Stimulated activated naive CD4-positive, alpha-beta T cell treated with Interleukin-2 at 50 U/mL for 16 hours (primary cell): ENCODE measurements at regions not wholly inside any gene's neighbourhood (a gene's known extent, or its start where the extent isn't known, plus 50 kb on each side); places are given as distances from the start of the nearest gene placed in this dataset.

Experiments
- DNase-seq: peaks from one replicate; lab custom pipeline; 2025; lab: John Stamatoyannopoulos, UW

DNA sequence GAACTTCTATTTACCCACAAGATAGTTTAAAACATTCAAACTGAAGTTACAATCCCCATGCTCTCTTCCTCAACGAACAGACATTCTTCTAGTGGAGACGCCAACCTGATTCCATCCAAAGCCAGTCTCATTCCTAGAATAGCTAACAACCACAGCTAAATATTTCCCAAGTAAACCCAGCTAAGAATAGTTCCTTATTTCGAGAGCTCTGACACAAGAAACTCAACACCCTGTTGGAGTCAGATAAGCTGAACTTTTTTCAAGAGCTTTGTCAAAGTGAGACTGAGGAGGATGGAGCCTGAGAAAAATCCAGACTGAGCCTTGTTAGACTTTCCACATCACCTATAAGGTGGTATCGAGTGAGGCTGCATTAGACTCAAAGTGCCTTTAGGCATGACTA is 56.7 kb upstream of the RPS23 start:
- no peak for DNase-seq

- DNase-seq = no peak
Observed at GRCh38 chr5:82334085-82334692, 56.0 kb upstream of the RPS23 start.

GRCh38 chr5:82332886-82333615 is 54.9 kb upstream of the RPS23 start:
- no peak for DNase-seq

DNA sequence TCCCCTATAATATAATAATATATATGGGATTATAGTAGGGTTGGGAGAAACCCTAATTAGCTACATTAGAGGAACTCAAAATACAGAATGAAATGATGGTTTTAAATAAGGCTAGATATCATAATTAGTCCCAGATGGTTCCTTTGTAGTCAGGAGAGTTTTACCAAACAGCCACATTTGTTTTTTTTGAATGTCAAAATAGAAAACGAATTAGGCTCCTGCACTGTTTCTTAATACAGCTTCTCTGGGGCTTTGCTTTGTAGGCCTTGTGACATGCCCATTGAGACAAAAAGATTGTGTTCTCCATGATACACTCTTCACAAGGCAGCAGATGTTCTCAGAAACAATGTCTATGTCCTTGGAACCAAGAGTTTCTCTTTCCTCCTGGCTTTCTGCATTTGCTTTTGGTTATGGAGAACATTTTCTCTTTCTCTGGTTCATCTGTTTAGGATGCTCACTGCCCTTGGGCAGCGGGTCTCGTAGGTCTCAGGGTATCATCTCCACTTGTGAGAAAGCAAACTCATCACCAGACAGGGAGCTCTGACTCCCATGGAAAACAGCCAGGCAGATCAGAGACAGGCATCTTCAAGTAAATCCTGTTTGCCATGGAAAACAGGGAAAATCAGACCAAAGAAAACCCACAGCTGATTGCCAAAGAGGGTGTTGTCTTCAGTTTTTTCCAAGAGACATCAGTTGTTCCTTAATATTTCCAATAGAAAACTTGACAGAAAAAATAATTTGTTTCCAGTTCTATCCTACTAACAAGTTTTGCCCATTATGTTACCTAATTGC is 54.1 kb upstream of the RPS23 start:
- no peak for DNase-seq

GRCh38 chr5:82331557-82331956 is 53.4 kb upstream of the RPS23 start:
- DNase-seq = no peak

- no peak for DNase-seq
Observed at GRCh38 chr5:82330530-82331270, 52.5 kb upstream of the RPS23 start.

GRCh38 chr5:82329393-82329792 is 51.2 kb upstream of the RPS23 start:
- DNase-seq = no peak
